ENCODE measurements at regions not wholly inside any gene's neighbourhood (a gene's known extent, or its start where the extent isn't known, plus 50 kb on each side); places are given as distances from the start of the nearest gene placed in this dataset.
A peak's percentile ranks its signal among the peaks of the same experiment; 100 is the strongest.

DNA sequence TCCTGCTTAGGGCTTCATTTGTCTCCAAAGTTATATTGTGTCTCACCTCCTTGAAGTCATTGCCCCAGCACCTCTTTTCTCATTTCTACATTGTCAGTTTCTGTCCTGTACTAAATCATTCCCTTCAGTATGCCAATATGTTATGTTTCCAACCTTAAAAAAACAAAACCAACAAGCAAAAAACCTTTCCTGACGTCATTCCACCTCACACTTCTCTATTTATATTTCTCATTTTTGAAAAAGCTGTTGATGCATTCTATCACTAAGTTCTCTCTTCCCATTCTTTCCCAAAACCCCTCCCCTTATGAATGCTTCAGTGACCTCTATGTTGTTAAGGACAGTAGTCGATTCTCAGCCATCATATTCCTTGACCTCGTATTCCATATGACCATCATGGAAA lies 98.7 kb upstream of the ARHGAP24 start:
- no peak for TF ChIP-seq POLR2A (IDR thresholded peaks at IDR 0.05; ENCODE audit: low read depth, low read length)
- TF ChIP-seq POLR2AphosphoS5 (IDR thresholded peaks at IDR 0.05; ENCODE audit: low read depth, low read length) = no peak
- TF ChIP-seq PAX5 (IDR thresholded peaks at IDR 0.05; ENCODE audit: insufficient read depth, low read length, severe bottlenecking) = no peak
- DNase-seq (ENCODE audit: insufficient read length, low spot score) (no peak), FAIRE-seq (no peak)

DNA sequence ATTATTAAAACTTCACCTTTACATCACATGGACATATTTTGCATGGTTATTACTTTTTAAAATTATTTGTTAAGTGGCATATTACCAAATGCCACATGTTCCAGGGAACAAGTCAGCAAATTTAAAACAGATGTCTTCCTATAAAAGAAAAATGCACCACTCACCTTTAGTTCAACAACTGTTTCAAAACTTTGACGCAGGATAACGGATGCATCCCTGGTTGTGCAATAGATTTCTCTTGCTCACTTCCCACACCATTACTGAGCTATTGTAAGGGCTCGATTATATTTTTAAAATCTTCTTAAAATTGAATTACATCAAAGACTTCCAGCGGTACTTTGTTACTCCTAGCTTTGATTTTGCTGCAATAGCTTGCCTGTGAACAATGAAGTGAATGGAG lies 93.0 kb upstream of the ARHGAP24 start:
- DNase-seq (ENCODE audit: insufficient read length, low spot score) = no peak
- TF ChIP-seq SPI1 (IDR thresholded peaks at IDR 0.05; ENCODE audit: low read depth, low read length) (no peak), TAF1 (IDR thresholded peaks at IDR 0.05; ENCODE audit: low read depth, low read length) (no peak), POU2F2 (IDR thresholded peaks at IDR 0.05; ENCODE audit: low read depth, low read length) (no peak), PAX5 (IDR thresholded peaks at IDR 0.05; ENCODE audit: insufficient read depth, low read length, severe bottlenecking) (no peak), POLR2A (IDR thresholded peaks at IDR 0.05; ENCODE audit: low read depth, low read length) (no peak), POLR2AphosphoS5 (IDR thresholded peaks at IDR 0.05; ENCODE audit: low read depth, low read length) (no peak)
- FAIRE-seq = no peak

- no peak for DNase-seq (ENCODE audit: insufficient read length, low spot score)
- peak; percentile 5 for FAIRE-seq
These were observed 83.9 kb upstream of the ARHGAP24 start for GRCh38 chr4:85391071-85391470.

DNA sequence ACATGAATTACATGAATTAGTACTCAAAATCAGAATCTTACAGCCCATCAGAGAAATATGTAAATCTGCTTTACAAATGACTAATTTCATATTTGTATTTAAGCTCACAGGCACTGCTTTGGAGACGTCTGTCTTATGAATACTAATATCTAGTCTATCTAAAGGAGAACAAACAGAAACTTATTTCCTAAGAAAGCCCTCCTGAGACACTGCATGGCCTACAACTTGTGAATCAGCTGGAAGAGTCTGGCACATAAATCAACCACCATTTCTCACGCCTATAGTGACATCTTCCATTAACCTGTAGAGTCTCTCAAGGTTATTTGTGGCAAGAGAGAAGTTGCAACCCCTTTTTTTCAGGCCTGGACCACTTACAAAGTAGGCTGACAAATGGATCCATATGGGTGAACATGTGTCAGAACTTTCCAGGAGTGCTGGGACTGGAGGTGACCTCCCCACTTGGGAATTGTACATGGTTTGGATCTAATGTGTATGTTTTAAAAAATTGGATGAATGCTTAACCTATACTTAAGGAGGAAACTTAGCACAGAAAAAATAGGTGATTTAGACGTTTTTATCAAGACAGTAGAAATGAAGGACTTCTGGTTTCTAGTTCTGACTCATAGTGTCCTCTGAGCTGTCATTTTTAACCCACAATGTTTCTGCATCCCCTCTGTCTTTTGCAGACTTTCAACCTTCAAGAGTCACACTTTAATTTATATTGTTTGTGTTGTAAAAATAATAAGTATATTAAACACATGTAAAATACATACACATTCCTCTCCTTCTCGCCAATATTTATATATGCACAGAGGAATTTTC lies 83.2 kb upstream of the ARHGAP24 start:
- no peak for TF ChIP-seq SPI1 (IDR thresholded peaks at IDR 0.05; ENCODE audit: low read depth, low read length)
- TF ChIP-seq TAF1 (IDR thresholded peaks at IDR 0.05; ENCODE audit: low read depth, low read length) = no peak
- no peak for TF ChIP-seq POU2F2 (IDR thresholded peaks at IDR 0.05; ENCODE audit: low read depth, low read length)
- no peak for TF ChIP-seq POLR2AphosphoS5 (IDR thresholded peaks at IDR 0.05; ENCODE audit: low read depth, low read length)
- no peak for TF ChIP-seq POLR2A (IDR thresholded peaks at IDR 0.05; ENCODE audit: low read depth, low read length)
- TF ChIP-seq PAX5 (IDR thresholded peaks at IDR 0.05; ENCODE audit: insufficient read depth, low read length, severe bottlenecking) = no peak
- DNase-seq (ENCODE audit: insufficient read length, low spot score) (peak; percentile 12), FAIRE-seq (peak; percentile 80)

More at GRCh38 chr4:85391071-85391470, 83.9 kb upstream of the ARHGAP24 start:
- TF ChIP-seq POLR2AphosphoS5 (IDR thresholded peaks at IDR 0.05; ENCODE audit: low read depth, low read length) (no peak), PAX5 (IDR thresholded peaks at IDR 0.05; ENCODE audit: insufficient read depth, low read length, severe bottlenecking) (no peak), POU2F2 (IDR thresholded peaks at IDR 0.05; ENCODE audit: low read depth, low read length) (no peak), TAF1 (IDR thresholded peaks at IDR 0.05; ENCODE audit: low read depth, low read length) (no peak), SPI1 (IDR thresholded peaks at IDR 0.05; ENCODE audit: low read depth, low read length) (no peak), POLR2A (IDR thresholded peaks at IDR 0.05; ENCODE audit: low read depth, low read length) (no peak)

GRCh38 chr4:85393201-85393600 lies 81.7 kb upstream of the ARHGAP24 start:
- DNase-seq (ENCODE audit: insufficient read length, low spot score) (no peak), FAIRE-seq (peak; percentile 61)
- TF ChIP-seq POLR2AphosphoS5 (IDR thresholded peaks at IDR 0.05; ENCODE audit: low read depth, low read length) (no peak), POU2F2 (IDR thresholded peaks at IDR 0.05; ENCODE audit: low read depth, low read length) (peak; percentile 58; the same call in 1 of the 2 replicates), PAX5 (IDR thresholded peaks at IDR 0.05; ENCODE audit: insufficient read depth, low read length, severe bottlenecking) (no peak), TAF1 (IDR thresholded peaks at IDR 0.05; ENCODE audit: low read depth, low read length) (no peak), SPI1 (IDR thresholded peaks at IDR 0.05; ENCODE audit: low read depth, low read length) (peak; percentile 64)

- no peak for DNase-seq (ENCODE audit: insufficient read length, low spot score)
- TF ChIP-seq PAX5 (IDR thresholded peaks at IDR 0.05; ENCODE audit: insufficient read depth, low read length, severe bottlenecking) (no peak), SPI1 (IDR thresholded peaks at IDR 0.05; ENCODE audit: low read depth, low read length) (no peak), POLR2A (IDR thresholded peaks at IDR 0.05; ENCODE audit: low read depth, low read length) (no peak), POU2F2 (IDR thresholded peaks at IDR 0.05; ENCODE audit: low read depth, low read length) (no peak), POLR2AphosphoS5 (IDR thresholded peaks at IDR 0.05; ENCODE audit: low read depth, low read length) (no peak), TAF1 (IDR thresholded peaks at IDR 0.05; ENCODE audit: low read depth, low read length) (no peak)
- FAIRE-seq = no peak
These were observed 76.7 kb upstream of the ARHGAP24 start for GRCh38 chr4:85398276-85398675.

DNA sequence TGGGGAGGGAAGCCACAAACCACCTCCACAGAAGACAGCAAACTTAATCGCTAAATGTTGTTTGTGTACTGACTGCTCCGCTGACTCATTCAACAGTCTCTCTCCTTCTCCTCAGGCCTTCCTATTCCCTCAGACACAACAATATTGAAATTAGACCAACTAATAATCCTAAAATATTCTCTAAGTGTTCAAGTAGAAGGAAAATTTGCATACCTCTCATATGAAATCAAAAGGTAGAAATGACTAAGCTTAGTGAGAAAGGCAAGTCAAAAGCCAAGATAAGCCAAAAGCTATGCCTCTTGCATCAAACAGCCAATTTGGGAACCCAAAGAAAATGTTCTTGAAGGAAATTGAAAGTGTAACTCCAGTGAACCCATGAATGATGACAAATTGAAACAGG lies 75.7 kb upstream of the ARHGAP24 start:
- no peak for DNase-seq (ENCODE audit: insufficient read length, low spot score)
- no peak for FAIRE-seq
- TF ChIP-seq POLR2AphosphoS5 (IDR thresholded peaks at IDR 0.05; ENCODE audit: low read depth, low read length) (no peak), TAF1 (IDR thresholded peaks at IDR 0.05; ENCODE audit: low read depth, low read length) (no peak), POLR2A (IDR thresholded peaks at IDR 0.05; ENCODE audit: low read depth, low read length) (no peak), SPI1 (IDR thresholded peaks at IDR 0.05; ENCODE audit: low read depth, low read length) (no peak), PAX5 (IDR thresholded peaks at IDR 0.05; ENCODE audit: insufficient read depth, low read length, severe bottlenecking) (no peak), POU2F2 (IDR thresholded peaks at IDR 0.05; ENCODE audit: low read depth, low read length) (no peak)

DNA sequence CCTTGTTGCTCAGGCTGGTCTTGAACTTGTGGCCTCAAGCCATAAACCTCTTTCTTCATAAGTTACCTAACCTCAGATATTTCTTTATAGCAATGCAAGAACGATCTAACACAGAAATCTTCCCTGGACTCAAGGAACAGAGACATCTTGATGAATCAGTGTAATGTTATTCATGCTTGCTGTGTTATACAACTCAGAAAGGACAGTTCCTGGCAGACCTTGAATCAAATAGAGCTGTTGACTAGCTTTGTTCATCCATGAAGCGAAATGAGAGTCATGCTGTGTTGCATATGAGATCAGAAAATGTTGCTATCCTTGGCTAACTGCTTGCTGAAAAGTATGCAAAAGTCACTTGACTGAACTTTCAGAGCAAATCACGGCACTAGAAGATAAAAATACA lies 72.6 kb upstream of the ARHGAP24 start:
- FAIRE-seq (no peak), DNase-seq (ENCODE audit: insufficient read length, low spot score) (no peak)
- TF ChIP-seq POLR2AphosphoS5 (IDR thresholded peaks at IDR 0.05; ENCODE audit: low read depth, low read length) = no peak

DNA sequence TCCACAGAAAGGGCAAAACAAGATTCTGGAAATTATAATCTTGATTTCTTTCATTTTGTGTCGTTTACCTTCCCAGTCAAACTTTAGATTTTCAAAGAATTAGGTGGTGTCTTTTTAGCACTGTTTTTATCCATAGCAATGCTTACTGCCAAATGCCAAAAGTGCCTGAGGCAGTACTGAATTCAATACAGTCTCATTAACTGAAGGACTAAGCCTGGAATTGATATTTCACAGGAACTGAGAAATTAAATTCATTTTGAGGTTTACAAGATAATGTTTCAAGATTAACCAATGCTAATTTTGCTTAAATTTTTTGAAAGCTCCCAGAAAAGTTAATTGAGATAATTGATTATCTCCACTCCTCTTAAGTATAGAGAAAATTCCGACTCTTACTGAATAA lies 68.8 kb upstream of the ARHGAP24 start:
- DNase-seq (ENCODE audit: insufficient read length, low spot score) = no peak
- TF ChIP-seq PAX5 (IDR thresholded peaks at IDR 0.05; ENCODE audit: insufficient read depth, low read length, severe bottlenecking) (no peak), POLR2A (IDR thresholded peaks at IDR 0.05; ENCODE audit: low read depth, low read length) (no peak), TAF1 (IDR thresholded peaks at IDR 0.05; ENCODE audit: low read depth, low read length) (no peak), SPI1 (IDR thresholded peaks at IDR 0.05; ENCODE audit: low read depth, low read length) (no peak), POU2F2 (IDR thresholded peaks at IDR 0.05; ENCODE audit: low read depth, low read length) (no peak), POLR2AphosphoS5 (IDR thresholded peaks at IDR 0.05; ENCODE audit: low read depth, low read length) (no peak)
- no peak for FAIRE-seq

DNA sequence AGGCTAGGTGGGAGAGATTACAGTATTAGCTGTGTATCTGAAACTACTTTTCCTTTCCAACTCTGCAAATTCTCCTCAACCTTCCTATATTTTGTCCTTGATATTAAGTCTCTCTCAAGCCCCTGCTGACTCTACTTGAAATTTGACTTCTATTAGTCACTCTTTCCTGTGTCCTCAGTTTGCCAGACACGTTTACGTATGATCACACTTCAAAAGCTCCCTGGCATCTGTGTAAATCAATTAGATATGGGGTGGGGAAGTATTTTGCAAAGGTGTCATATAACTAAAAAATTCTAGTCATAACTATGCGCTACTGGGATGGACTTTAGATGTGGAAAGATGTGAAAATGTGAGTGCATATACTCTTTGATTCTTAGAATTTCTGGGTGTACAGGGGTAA lies 67.4 kb upstream of the ARHGAP24 start:
- TF ChIP-seq TAF1 (IDR thresholded peaks at IDR 0.05; ENCODE audit: low read depth, low read length) = no peak
- no peak for TF ChIP-seq POU2F2 (IDR thresholded peaks at IDR 0.05; ENCODE audit: low read depth, low read length)
- no peak for TF ChIP-seq PAX5 (IDR thresholded peaks at IDR 0.05; ENCODE audit: insufficient read depth, low read length, severe bottlenecking)
- TF ChIP-seq SPI1 (IDR thresholded peaks at IDR 0.05; ENCODE audit: low read depth, low read length) = no peak
- TF ChIP-seq POLR2A (IDR thresholded peaks at IDR 0.05; ENCODE audit: low read depth, low read length) = no peak
- TF ChIP-seq POLR2AphosphoS5 (IDR thresholded peaks at IDR 0.05; ENCODE audit: low read depth, low read length) = no peak
- FAIRE-seq (no peak), DNase-seq (ENCODE audit: insufficient read length, low spot score) (no peak)

Measured in GM12891 (cell line).